ENCODE measurements at regions not wholly inside any gene's neighbourhood (a gene's known extent, or its start where the extent isn't known, plus 50 kb on each side); places are given as distances from the start of the nearest gene placed in this dataset.

DNA sequence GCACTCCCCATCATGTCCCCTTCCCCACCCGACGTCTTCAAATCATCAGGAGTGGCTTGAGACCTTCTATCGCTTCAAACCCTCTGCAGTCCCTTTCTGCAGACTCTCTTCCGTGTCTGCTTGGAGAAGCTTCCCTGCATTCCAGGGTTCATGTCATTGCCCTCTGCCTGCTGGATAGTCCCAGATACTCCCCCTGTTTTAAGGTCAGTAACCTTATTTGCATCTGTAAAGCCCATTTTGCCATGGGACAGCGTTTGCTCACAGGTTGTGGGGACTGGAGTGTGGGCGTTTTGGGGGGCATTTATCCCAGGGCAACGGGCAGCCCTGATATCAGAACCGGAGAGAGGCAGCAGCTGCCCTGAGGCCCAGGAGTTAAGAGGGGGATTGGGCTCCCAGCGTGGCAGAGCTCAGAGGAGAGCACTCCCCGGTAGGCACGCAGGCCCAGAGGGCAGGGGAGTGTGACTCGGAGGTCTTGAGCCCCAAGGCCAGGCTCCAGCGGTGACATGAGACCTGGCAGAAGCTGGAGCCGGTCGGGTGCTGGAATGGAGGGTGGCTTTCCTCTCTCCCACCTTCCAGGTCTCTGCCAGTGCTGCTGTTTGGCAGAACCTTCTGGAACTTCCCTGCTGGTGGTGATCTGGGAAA lies 73.8 kb downstream of the RTP5 start:
- DNase-seq (ENCODE audit: low read depth): no peak

DNA sequence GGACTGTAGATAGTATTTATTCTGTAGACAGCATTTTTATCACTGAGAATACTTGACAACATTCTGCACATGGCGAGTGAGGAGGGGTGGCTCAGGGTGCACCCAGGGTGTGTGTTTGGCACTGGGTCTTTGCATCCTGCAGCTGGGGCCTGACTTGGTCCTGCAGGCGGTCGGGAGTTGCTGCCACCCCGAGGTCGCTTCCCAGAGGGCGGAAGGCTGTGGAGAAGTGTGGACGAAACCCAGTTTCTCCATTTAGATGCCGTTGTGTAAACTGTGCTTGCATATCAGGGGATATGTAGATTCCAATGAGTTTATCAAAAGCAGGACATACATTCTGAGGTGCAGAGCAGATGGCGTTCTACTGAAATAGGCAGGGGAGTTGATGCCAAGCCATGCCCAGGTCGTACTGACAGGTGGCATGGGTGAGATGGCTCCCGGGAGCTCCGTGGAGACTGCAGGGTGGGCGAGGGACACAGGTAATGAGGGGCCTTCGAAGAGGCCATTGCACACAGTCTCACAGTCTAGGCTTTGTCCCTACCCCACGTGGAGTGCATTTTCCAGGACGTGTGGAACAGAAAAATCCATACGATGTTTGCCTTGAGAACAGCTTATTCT lies 74.5 kb downstream of the RTP5 start:
- DNase-seq (ENCODE audit: low read depth): no peak

DNA sequence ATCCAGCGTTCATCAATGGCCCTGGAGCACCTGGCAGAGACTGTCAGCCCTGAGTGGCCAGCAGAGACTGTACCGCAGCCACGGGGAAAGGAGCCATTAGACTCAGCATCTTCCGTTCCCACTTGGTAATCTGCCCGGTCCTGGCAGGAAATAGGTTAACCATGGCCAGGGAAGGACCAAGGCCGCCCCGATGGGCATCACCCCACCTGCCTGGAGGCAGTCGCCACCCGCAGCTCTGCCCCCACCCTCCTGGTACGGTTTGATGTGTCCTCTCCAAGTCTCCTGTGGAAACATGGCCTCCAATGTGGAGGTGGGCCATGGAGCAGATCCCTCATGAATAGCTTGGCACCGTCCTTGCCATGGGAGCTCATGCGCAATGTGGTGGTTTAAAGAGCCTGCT lies 75.3 kb downstream of the RTP5 start:
- no peak for DNase-seq (ENCODE audit: low read depth)

DNA sequence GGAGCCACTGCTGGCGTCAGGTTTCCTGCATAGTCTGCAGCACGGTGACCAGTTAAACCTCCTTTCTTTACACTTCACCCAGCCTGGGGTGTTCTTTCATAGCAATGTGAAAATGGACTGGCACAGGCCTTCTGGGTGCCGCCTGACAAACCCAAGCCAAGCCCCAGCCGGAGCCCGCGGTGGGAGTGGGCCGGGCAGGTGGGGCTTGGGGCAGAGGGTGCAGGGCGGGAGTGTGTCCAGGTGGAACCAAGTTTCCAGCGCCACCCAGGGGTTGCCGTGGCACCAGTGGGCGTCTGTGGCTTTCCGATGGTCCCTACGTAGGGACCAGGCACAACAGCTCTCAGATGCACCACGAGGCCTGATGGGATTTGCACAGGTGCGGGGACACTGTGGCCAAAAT lies 75.8 kb downstream of the RTP5 start:
- DNase-seq (ENCODE audit: low read depth): no peak

DNA sequence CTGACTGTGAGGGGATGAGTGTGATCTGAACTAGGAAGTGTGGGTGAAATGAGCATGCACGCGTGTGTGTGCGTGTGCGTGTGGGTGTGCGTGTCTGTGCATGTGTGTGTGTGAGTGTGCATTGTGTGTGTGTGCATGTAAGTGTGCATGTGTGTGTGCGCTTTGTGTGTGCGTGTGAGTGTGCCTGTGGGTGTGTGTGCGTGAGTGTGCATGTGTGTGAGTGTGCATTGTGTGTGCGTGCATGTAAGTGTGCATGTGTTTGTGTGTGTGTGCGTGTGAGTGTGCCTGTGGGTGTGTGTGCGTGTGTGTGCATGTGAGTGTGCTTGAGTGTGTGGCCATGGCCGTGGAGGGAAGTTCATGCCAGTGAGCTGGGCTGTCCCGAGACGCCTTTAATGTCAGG lies 76.3 kb downstream of the RTP5 start:
- DNase-seq (ENCODE audit: low read depth): no peak

DNA sequence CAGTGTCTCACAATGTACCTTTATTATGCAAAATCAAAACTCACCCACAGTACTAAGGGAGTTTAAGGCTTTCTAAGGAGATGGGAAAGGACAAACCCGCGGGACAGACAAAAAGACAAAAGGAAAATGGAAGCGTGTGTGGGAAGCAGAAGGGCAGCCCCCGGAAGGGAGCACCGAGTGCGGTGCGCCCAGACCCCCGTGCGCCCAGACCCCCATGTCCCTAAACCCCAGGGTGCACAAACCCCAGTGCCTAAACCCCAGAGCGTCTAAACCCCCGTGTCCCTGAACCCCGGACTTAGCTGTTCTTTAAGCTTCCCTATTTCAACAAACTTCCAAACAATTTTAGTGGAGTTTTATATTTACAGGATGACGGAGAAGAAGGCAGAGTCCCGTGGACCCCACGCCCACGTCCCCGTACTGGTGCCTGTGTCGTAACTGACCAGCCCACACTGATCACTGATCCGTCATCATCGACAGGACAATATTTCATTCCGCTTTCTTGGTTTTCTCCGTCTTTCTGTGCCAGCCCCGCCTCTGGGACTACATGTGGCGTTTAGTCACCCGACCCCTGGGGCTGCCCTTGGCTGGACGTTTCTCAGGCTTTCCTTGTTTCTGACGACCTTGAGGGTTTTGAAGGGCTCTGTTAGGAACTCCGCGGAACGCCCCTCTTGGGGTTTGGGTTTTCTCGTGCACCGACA lies 76.9 kb downstream of the RTP5 start:
- no peak for DNase-seq (ENCODE audit: low read depth)

DNA sequence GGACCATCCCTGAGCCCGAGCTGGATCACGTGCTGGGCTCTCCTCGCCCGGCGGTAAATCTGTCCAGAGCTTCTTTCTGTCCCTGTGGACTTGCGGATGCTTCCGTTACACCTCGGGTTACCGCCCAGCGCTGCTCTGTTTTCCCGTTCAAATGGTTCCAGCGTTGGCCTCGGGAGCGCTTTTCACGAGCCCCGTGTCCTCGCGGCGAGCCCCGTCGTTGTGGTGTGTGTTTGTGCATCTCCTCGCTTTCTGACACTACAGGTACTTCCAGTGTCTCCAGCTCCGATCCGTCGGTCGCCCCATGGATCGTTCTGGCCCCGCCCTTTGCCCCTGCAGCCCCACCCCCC lies 77.4 kb downstream of the RTP5 start:
- no peak for DNase-seq (ENCODE audit: low read depth)

DNA sequence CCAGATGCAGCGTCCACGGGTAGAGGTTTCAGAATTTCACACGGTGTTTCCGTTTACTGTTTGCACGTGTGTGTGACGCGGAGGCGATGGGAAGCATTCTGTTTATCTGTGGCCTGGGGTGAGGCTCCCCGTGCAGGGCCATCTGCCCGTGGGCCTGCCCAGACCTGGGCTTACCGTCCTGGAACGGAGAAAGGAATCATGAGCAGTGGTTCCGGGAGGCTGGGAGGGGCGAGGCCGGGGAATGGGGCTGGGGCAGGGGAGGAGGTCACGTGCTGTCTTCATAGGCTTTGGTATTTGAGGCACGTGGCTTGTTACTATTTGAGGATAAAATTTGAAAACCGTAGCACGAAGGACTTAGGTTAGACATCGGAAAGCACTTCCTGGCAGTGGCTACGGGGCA lies 77.9 kb downstream of the RTP5 start:
- no peak for DNase-seq (ENCODE audit: low read depth)

DNA sequence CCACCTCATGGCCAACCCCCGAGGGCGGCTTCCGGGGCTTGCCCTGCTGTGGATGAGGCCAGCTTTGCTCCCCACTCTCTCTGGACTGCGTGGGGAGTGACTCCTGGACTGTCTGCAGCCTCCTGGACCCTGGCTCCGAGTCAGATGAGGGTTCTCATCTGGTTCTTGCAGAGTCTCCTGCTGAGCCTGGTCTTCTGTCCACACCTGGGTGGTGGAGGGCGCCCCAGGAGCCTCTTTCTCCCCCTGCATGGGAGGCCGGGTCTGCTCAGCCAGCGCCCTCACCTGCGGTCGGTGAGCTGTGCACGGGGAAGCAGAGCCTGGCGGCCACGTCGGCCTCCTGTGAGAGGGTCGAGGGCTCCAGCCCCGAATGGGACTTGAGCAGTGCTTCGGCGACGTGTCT lies 78.3 kb downstream of the RTP5 start:
- DNase-seq (ENCODE audit: low read depth): no peak

DNA sequence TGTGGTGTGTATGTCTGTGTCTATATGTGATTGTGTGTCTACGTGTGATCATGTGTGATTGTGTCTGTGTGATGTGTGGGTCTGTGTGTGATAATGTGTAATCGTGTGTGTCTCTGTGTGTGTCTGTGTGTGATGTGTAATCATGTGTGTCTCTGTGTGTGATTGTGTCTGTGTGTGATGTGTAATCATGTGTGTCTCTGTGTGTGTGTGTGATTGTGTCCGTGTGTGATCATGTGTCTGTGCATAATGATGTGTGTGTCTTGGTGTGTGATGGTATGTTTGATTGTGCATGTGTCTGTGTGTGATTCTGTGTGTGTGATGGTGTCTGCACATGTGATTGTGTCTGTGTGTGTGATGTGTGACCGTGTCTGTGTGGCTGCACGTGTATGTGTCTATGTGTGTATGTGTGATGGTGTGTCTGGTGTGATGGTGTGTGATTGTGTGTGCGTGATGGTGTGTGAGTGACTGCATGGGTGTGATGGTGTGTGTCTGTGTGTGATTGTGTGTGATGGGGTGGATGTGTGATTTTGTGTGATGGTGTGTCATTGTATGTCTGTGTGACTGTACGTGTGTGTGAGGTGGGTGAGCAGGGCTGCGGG lies 78.9 kb downstream of the RTP5 start:
- no peak for DNase-seq (ENCODE audit: low read depth)

DNA sequence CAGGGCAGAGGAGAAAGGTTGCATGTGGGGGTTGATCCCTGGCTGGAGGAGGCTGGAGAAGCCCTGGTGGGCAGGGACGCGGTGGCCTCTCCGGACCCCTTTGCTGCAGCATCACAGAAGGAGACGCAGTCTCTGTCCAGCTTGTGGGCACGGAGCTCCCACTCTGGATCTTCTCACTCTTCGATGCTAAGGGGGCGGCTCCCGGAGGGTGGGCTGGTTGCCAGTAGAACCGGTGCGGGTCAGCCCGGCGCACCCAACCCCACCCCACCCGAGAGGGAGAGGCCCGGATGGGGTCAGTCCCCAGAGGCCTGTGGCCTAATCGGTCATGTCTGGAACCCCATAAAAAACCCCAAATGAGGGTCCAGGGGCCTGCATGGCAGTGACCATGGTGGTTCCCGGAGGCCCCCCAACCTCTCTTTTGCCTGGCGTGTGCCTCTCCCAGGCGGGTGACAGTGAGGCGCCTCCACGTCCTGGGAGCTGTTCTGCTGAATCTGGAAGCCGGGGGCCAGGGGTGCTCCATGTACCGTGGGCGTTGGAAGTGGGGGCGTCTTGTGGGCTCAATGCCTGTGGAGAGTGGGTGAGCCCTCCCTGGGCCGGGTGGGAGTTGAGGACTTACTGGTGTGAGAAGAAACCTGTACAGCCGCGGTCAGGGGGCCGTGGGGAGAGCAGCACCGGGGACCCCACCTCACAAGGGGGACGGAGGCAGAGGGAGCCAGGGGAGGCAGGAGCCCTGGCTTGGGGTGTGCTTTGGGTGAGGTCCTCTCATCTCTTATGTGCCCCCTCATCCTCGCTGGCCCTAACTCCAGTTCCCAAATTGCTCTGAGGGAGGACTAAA lies 79.6 kb downstream of the RTP5 start:
- no peak for DNase-seq (ENCODE audit: low read depth)

DNA sequence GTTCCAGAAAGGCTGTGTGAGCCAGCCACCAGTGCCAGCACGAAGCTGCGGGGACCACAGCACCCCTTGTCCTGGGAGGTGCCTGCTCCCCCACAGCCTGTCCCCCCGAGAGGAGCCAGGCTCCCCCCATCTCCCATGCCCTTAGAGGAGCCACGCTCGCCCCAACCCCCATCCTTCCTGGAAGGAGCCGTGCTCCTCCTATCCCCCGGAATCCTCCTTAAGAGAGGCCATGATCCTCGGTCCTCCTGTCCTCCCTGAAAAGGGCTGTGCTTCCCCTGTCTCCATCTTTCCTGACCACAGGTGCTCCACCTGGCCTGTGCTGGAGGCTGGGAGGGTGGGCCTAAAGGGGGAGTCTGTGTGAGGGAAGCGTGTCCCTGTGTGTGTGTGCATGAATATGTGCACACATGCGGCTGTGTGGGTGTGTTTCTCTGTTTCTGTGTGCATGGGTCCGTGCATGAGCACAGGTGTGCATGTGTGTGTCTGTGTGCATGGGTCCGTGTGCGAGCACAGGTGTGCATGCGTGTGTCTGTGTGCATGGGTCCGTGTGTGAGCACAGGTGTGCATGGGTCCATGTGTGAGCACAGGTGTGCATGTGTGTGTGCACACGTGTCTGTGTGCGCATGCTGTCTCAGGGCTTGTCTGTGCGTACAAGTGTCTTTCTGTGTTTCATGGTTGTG lies 80.3 kb downstream of the RTP5 start:
- DNase-seq (ENCODE audit: low read depth): no peak

DNA sequence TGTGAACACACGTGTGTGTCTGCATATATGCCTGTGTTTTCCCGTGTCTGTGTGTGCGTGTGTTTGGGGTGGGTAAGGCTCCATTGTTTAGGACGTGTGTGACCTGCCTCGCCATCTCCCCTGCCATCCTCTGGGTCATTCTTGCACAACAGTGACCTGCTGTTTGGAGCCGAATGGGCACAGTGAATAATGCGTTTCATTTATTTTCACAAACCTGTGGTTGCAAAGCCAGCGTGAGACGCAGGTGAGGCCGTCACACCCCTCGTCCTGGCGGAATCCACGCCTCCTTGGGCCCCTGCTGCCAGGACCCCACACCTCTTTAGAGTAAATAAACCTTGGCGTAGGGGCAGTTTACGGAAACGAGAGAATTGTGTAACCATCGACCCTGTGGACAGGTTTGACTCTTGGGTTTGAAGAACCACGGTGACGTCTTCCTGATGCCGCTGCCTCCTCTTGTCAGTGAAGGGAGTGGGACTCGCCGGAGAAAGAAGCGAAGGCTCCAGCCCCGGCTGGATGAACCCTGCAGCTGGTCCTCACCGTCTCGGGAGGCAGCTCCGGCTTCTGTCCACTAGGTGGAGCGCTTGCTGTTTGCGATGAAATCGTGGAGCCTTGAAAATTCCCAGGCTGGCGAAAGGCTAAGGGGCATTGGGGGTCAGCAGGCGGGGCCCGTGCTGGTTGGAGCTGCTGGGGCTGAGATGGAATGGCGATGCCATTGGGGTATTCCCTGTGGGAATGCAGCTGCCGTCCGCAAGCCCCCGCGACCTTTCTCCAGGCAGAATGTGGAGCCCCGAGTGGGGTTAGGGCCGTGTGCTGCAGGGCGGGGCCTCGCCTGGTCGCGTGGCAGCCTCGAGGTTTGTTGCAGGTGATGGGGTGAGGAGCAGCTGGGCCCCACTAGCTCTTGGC lies 81.1 kb downstream of the RTP5 start:
- peak; percentile 39 for DNase-seq (ENCODE audit: low read depth)

DNA sequence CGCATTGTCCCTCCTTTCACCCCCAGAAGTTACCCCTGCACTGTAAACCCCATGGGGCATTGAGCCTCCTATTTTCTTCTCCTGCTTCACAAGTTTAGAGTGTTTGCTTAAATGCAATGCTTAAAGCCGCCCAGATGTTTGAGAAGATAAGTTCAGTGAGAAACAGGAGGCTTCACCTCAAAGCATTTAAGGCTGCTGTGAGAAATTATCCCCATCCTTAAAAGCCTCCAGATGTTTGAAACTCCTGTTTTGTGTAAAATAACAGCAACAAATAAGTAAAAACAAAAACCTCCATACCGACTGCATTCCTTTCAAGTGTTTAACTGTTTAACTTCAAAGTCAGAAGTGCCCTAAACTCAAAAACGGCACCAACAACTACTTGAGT lies 81.8 kb downstream of the RTP5 start:
- DNase-seq (ENCODE audit: low read depth): no peak

DNA sequence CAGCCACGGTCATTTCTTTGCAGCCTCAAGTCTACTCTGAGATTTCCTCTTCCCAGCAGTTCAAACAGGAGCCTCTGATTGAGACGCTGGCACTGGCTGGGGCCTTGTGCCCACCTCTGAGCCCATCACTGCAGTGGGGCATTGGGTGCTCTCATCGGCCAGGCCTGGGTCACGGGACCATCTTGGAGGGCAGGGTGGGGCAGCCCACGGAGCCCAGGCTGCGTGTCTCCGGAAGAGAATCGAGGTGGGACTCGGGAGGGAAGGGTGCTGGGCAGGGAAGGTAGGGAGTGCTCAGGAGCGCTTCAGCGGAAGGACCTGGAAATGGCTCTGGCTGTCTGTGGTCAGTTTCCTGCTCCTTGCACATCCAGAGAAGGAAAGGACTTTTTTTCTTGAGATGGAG lies 82.4 kb downstream of the RTP5 start:
- no peak for DNase-seq (ENCODE audit: low read depth)

DNA sequence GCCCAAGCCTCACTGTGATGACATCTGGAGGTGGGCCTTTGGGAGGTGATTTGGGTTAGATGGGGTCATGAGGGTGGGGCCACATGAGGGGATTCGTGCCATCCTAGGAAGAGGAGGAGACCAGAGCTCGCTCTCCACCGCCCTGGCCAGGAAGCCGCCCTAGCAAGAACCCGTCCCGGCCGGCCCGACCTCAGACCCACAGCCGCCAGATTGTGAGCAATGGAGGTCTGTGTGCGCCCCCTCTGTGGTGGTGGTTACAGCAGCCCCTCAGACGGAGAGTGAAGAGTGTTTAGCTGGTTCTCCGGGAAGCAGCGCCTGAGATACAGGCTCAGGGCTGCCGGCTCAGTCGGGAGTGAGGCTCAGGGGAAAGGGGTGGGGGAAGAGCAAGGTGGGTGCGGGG lies 83.3 kb downstream of the RTP5 start:
- no peak for DNase-seq (ENCODE audit: low read depth)

DNA sequence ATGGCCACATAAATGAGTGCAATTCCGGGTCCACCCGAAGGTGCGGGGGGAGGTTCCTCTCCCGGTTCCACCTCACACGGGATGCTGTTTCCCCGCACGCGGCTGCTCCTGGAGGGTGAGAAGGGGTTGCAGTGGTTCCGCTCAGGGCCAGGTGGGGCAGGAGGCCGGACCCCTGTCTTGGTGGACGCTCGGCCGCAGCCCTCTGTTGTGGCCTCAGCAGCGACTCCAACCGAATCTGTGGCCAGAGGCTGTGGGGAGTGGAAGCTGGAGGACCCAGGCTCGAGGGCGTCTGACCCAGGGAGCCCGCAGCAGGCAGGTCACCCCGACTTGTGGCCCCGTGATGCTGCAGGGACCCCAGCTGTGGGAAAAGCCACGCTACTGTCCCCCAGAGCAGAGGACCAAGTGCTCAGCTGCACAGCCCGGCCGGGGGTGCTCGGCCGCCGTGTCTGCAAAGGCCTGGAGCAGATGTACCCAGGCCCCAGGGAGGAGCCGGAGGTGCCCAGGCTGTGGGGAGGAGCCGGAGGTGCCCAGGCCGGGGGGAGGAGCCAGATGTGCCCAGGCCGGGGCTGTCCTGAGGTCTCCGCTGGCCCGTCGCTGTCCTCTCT lies 83.9 kb downstream of the RTP5 start:
- no peak for DNase-seq (ENCODE audit: low read depth)

DNA sequence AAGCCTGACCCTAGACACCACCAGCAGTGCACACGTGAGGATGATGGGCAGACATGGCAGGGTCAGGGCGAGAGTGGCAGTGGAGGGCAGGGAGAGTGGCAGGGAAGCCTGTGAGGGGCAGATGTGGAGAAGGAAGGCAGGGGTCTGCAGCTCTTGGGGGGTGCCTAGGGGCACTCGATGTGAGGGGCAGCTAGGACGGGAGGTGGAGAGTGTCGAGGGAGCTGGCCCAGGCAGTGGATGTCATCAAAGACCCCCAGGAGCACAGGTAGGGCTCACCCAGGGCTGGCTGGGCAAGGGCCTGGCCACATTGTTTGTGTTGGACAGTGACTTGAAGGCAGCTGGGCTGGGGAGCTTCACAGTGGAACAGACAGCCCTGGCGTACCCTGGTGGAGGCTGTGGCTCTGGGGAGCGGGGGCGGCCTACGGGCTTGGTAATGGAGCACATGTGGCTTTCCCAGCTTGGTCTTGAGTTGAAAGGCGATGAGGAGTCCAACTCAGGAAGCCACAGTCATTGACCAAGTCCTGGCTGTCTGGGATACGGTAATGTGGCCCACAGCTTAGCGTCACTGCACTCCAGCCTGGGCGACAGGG lies 87.1 kb downstream of the RTP5 start:
- no peak for DNase-seq (ENCODE audit: low read depth)

DNA sequence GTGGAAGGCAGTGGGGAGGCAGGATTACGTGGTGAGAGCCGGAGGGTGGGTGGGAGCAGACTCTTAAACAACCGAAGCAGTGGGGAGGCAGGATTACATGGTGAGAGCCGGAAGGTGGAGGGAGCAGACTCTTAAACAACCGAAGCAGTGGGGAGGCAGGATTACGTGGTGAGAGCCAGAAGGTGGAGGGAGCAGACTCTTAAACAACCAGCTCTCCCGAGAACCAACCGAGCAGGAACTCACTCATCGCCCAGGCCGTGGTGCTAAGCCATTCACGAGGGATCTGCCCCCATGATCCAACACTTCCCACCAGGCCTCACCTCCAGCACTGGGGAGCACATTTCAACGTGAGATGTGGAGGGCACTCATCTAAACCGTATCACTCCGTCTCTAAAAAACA lies 87.7 kb downstream of the RTP5 start:
- DNase-seq (ENCODE audit: low read depth): no peak

All from activated gamma-delta T cell treated with anti-CD3 and anti-CD28 coated beads, Interleukin-2, amount 50 U/mL, for 16 hours (primary cell).